Fibroblast of the aortic adventitia (primary cell): ENCODE measurements at regions not wholly inside any gene's neighbourhood (a gene's known extent, or its start where the extent isn't known, plus 50 kb on each side); places are given as distances from the start of the nearest gene placed in this dataset.

Experiments
- DNase-seq: peaks from one replicate; pipeline ENCODE4 v3.0.0-alpha.2; 2010; ENCODE audit warnings: low read depth
- H3K4me3 ChIP-seq: 2 replicates; pipeline ENCODE4 v1.5.1; 2011; ENCODE audit warnings: low read depth, mild to moderate bottlenecking, control low read depth, low read length, moderate library complexity
- CTCF ChIP-seq: IDR thresholded peaks from 2 replicates; pipeline ENCODE4 v1.5.1; 2011; ENCODE audit warnings: mild to moderate bottlenecking, low read length, control low read depth, inconsistent platforms; ENCODE audit not compliant: insufficient read depth

GRCh38 chr2:57878171-57878865, 168.3 kb upstream of the VRK2 start:
- no peak for DNase-seq
- TF ChIP-seq CTCF: no peak

GRCh38 chr2:57878866-57879210, 167.8 kb upstream of the VRK2 start:
- H3K4me3 ChIP-seq: no peak overlapping the region
- TF ChIP-seq CTCF: no peak
- DNase-seq: no peak

More at GRCh38 chr2:57878171-57878865, 168.3 kb upstream of the VRK2 start:
- no peak overlapping the region for H3K4me3 ChIP-seq

GRCh38 chr2:57880446-57880845, 166.2 kb upstream of the VRK2 start:
- no peak overlapping the region for H3K4me3 ChIP-seq
- TF ChIP-seq CTCF: no peak
- DNase-seq: peak; percentile 49

GRCh38 chr2:57880967-57881366, 165.6 kb upstream of the VRK2 start:
- no peak for DNase-seq
- H3K4me3 ChIP-seq: no peak overlapping the region
- no peak for TF ChIP-seq CTCF

GRCh38 chr2:57881998-57882888, 164.4 kb upstream of the VRK2 start:
- DNase-seq: peak; percentile 62
- no peak for TF ChIP-seq CTCF
- H3K4me3 ChIP-seq: no peak overlapping the region

- peak overlapping the region; percentile 29 for H3K4me3 ChIP-seq
- no peak for TF ChIP-seq CTCF
- DNase-seq: peak; percentile 36
Observed at GRCh38 chr2:57882895-57883515, 163.6 kb upstream of the VRK2 start.
